GM13977 (cell line): ENCODE measurements at regions not wholly inside any gene's neighbourhood (a gene's known extent, or its start where the extent isn't known, plus 50 kb on each side); places are given as distances from the start of the nearest gene placed in this dataset.

Experiments
- DNase-seq: peaks from one replicate; pipeline ENCODE4 v3.0.0; 2012; ENCODE audit warnings: low spot score
- in situ Hi-C: fragments of 300-500 bp; cut with MboI; formaldehyde crosslinking; loops from one replicate; pipeline ENCODE4 v1.12.0; 2022; ENCODE audit warnings: low sequenced_read_pairs, low pct_unique_long_range_greater_than_20kb, mixed read lengths, inconsistent platforms; ENCODE audit not compliant: unreplicated experiment
- TF ChIP-seq, protein P1 (sequence below): IDR thresholded peaks from 2 replicates; pipeline ENCODE4 v1.5.1; 2012; ENCODE audit warnings: mild to moderate bottlenecking, control low read depth; ENCODE audit not compliant: insufficient read depth; ENCODE audit errors: extremely low read depth, missing control alignments

DNA sequence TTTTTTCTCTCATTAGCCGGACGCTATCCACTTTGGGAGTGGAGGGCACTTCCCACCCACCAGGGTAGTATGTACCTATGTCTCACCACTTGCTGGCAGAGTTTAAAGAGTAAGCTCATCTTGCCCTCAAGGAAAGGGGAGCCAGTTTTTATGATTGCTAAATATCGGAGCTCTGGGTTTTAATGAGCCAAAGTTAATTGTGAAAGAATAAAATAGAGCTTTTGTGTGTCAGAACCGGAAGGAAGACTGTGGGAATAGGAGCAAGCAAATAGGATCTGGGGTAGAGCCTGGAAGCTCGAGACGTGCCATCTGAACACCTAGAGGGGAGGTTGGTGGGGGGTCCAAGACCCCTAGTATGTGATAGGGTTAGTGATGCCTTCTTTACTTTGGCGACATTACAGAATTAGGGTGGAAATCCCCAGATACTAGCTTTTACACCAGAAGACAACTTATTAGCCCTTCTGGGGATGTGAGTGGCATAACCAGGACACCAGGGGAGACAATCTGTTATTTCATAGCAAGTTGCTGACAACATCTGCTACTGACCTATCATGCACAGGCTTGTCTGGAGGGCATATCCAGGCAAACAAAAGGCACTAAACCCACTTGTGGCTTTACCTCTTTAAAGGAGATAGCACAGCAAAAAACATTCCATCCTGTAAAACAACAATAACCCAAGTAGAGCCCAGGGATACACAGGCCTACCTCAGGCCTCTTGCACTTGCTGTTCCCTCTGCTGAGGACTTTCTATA, 333.8 kb downstream of the ZNF621 start:
- DNase-seq, result no peak
- in situ Hi-C loops, result no loop called here
- TF ChIP-seq, protein P1, sequence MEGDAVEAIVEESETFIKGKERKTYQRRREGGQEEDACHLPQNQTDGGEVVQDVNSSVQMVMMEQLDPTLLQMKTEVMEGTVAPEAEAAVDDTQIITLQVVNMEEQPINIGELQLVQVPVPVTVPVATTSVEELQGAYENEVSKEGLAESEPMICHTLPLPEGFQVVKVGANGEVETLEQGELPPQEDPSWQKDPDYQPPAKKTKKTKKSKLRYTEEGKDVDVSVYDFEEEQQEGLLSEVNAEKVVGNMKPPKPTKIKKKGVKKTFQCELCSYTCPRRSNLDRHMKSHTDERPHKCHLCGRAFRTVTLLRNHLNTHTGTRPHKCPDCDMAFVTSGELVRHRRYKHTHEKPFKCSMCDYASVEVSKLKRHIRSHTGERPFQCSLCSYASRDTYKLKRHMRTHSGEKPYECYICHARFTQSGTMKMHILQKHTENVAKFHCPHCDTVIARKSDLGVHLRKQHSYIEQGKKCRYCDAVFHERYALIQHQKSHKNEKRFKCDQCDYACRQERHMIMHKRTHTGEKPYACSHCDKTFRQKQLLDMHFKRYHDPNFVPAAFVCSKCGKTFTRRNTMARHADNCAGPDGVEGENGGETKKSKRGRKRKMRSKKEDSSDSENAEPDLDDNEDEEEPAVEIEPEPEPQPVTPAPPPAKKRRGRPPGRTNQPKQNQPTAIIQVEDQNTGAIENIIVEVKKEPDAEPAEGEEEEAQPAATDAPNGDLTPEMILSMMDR, result no peak

DNA sequence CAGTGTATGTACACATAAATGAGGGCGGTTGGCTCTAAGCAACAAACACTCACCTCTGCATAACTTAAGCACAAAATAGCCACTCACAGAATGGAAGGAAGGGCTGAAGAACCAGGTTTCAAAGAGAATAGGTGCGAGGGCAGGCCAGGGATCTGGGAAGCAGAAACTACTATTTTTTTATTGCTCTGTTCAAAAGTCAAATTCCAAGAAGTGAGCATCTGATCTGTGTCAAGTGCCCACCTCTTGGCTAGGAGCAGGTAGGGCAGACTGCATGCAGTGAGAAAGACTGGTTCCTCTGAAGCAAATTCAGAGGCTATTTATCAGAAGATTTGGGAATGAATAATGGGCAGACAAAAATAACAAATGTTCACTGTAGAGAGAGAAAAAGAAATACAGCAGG, 336.4 kb upstream of the CTNNB1 start:
- in situ Hi-C loops, result no loop called here
- TF ChIP-seq, protein P1, result no peak
- DNase-seq, result no peak

DNA sequence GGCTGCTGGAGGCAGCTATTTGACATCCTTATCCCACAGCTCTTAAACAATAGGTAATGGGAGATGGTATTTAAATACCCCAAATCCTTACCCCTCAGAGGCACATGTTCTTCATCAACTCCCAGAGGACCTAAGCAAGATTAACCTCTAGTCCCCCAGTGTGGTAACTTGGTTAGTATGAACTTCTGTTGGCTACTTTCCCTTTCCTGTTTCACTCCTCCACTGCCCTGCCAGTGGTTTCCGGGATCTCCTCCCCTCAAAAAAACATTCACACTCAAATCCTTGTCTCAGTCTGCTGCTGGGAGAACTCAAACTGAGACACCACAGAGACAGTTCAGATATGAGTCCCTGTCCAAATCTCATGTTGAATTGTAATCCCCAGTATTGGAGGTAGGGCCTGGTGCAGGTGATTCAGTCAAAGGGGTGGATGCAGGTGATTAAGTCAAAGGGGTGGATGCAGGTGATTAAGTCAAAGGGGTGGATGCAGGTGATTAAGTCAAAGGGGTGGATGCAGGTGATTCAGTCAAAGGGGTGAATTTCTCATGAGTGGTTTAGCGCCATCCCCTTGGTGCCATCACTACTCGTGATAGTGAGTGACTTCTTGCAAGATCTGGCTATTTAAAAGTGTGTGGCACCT, 335.0 kb upstream of the CTNNB1 start:
- DNase-seq, result no peak
- in situ Hi-C loops, result no loop called here
- TF ChIP-seq, protein P1, result no peak

DNA sequence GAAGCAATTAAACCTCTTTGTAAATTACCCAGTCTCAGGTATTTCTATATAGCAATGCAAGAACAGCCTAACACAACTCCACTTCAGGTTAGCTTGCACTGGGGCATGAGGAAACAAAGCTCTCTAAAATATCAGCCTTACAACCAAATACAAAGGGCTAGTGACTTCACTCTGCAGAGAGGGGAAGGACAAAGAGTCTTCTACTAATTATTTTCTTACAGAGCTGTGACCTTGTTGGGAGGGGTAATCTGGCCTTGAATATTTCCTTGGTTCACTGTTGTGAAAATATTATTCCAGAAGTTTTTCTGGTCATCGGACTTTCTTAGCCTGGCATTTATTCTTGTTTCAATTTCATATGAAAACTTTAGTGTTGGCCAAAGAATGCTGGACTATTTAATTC, 334.4 kb upstream of the CTNNB1 start:
- TF ChIP-seq, protein P1, result no peak
- in situ Hi-C loops, result no loop called here
- DNase-seq, result no peak

DNA sequence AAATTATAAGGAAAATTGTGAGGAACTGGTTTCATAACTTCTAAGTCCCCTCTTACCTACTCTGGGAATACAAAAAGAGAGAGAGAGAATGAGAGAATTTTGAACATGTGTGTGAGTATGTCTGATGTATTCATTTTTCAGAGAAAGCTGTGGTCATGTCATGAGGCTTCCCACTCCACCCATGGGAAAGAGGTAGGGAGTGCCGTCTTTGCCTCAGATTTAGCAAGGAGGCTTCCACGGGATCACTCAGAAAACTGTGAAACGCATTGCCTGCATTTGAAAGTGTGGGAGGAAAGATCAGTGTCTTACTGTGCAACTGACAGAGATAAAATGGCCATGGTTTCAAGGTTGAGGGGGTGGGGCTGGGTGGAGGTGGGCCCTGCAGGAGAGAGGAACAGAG, 331.5 kb upstream of the CTNNB1 start:
- in situ Hi-C loops, result no loop called here
- DNase-seq, result no peak
- TF ChIP-seq, protein P1, result no peak

DNA sequence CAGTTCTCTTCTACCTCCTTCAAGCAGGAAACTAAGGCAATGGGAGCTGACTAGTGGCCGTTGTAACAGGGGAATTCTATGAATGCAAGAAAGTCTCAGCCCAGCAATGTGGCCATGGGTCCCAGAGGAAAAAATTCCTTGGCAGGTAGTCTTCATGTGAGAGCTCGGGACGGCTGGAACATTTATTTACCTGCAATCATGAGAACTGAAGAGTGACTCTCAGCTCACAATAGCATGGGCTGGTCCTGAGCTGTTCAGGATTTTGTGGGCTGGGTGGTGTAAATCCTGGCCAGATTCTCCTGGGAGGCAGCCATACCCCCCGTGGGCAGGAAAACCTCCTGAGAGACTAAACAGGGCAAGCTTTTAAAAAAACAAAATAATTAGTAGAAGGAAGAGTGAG, 330.3 kb upstream of the CTNNB1 start:
- DNase-seq, result no peak
- TF ChIP-seq, protein P1, result no peak
- in situ Hi-C loops, result no loop called here
